ENCODE measurements at regions not wholly inside any gene's neighbourhood (a gene's known extent, or its start where the extent isn't known, plus 50 kb on each side); places are given as distances from the start of the nearest gene placed in this dataset.
"Not testable (repeated sequence)": the region's sequence is repeated elsewhere in the genome, so short reads cannot be mapped to it uniquely, and the experiment has no call there.

DNA sequence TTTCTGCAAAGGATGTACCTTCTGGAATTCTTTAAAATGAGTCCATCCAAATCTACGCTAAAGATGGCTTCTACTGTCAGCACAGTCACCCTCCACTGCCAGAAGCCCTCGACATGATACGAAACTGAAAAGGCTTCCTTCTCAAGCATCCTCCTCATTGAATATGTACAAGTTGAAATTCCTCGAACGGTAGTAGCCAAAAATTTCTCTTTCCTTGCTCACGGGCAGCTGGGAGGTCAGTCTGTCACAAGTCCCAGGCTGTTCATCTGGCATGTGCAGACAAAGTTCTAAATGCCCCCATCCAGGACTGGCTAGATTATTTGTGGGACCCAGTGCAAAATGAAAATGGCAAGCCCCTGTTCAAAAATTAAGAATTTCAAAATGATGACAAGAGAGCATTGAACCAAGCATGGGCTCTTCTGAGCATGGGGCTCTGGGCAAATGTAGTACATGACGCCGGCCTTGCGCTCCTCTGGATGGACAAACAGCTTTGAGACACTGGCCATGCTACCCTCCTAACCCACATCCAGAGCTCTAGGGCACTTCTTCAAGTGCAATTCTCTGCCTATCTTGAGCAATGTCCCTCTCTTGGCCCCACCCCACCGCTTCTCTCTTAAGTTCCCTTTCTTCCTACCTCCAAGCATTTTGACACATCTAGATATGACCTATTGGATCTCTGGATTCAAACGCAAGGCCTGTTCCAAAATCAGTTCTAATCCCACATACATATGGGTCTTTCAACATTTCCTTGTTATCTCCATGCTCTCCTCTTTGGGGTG, 78.9 kb upstream of the FLT1 start:
- no peak for DNase-seq (ENCODE audit: low read depth)

- no peak for DNase-seq (ENCODE audit: low read depth)
These were observed 77.9 kb upstream of the FLT1 start for GRCh38 chr13:28572871-28573270.

DNA sequence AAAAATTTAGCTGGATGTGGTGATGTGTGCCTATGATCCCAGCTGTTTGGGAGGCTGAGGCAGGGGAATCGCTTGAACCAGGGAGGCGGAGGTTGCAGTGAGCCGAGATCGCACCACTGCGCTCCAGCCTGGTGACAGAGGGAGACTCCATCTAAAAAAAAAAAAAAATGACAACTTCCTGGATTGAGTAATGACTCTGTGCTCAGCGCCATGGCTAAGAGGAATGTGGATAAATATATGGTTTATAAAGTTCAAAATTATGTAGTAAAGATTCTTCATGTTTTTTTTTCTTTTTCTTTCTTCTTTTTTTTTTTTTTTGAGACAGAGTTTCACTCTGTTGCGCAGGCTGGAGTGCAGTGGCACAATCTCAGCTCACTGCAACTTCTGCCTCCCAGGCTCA, 75.4 kb upstream of the FLT1 start:
- DNase-seq (ENCODE audit: low read depth), result not testable (repeated sequence)

- DNase-seq (ENCODE audit: low read depth), result no peak
These were observed 75.0 kb upstream of the FLT1 start for GRCh38 chr13:28569886-28570285.

DNA sequence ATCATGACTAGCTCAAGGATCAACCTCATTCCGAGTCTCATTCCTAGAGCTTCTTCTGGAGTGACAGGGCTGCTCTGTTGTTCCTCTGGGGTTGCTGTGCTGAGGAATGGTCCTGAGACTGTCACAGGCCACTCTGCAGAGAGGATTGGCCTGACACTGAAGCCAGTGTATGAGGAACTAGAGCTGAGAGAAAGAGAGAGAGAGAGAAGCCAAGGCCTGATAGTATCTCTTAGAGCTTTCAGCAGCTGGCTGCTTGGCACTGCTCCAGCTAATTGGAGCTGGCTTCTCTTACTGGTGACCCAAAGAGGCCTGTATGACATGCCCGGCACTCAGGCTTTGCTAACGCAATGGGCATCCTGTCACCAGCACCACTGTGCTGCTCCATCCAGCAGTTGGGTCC, 73.4 kb upstream of the FLT1 start:
- DNase-seq (ENCODE audit: low read depth), result peak; percentile 26

DNA sequence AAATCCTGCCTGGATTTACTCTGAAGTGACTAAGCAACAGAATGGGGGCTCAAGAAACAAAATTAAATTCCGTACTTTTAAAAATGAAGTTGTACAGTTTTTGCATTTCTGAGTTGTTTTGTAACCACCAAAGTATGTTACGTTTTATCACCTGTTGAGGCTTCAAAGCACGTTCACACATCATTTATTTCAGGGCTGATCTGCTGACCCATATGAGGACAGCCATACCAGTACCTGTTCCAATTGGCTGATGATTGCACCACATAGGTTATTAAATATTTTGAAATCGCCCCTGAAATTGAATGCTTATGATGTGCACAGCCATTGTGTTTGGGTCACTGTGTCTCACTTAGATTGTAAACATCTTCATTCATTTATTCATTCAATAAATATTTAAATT, 72.0 kb upstream of the FLT1 start:
- DNase-seq (ENCODE audit: low read depth), result no peak

DNA sequence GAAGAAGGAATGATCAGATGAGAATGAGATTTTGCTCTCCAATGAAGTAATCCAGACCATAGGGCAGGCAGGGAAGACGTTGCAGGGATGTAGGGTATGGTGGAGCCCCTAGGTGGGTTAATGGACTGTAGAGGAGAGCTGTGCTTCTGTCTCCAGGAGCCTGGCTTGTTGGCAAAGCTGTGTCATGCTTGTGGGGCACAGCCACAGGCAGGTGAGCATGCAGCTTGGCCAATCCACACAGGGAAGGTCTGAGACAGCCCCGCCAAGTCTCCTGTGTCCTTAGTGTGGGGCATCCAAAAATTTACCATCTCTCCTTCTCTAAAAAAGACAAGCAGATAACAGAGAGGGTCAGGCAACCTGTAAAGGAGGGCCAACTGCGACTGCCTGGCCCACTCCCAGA, 71.4 kb upstream of the FLT1 start:
- DNase-seq (ENCODE audit: low read depth), result no peak

DNA sequence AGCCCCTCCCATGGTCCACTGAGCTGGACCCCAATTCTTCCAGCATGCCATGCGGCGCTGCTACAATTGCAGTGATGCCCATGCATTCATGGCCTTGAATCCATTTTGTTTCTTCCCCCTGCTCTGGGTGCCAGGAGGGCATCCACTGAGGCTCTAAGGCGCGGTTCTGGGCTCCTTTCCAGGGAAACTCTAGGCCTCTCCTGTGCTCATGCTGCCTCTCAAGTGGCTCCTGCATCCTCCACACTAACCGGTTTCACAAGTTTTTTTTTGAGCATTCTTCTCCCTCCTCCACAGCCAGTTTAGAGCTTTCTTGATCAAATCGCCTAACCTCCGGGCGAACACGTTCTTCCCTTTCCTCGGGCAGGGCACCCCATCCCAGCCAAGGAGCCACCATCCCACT, 69.1 kb upstream of the FLT1 start:
- DNase-seq (ENCODE audit: low read depth), result no peak

GRCh38 chr13:28563609-28564008, 68.7 kb upstream of the FLT1 start:
- DNase-seq (ENCODE audit: low read depth), result no peak

- DNase-seq (ENCODE audit: low read depth), result no peak
These were observed 65.7 kb upstream of the FLT1 start for GRCh38 chr13:28560612-28561011.

GRCh38 chr13:28559636-28560259, 64.8 kb upstream of the FLT1 start:
- DNase-seq (ENCODE audit: low read depth), result no peak

DNA sequence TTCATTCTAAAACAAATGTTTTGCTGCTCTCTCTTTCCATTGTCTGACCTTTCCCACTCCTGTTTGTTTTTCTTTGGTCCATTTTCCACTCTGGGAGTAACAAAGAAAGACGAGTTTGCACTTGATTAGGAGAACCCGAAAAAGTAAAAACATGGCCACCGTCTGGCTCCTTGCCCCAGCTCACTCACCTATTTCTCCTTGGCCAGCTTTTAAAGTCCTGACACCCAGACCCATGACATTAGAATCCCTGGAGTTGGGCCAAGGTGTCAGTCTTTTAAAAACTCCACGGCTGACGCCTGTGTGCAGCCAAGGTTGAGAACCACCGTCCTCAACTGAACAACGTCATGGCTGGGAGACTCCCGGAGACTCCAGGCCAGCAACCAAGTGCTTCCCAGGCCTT, 63.6 kb upstream of the FLT1 start:
- peak; percentile 67 for DNase-seq (ENCODE audit: low read depth)

DNA sequence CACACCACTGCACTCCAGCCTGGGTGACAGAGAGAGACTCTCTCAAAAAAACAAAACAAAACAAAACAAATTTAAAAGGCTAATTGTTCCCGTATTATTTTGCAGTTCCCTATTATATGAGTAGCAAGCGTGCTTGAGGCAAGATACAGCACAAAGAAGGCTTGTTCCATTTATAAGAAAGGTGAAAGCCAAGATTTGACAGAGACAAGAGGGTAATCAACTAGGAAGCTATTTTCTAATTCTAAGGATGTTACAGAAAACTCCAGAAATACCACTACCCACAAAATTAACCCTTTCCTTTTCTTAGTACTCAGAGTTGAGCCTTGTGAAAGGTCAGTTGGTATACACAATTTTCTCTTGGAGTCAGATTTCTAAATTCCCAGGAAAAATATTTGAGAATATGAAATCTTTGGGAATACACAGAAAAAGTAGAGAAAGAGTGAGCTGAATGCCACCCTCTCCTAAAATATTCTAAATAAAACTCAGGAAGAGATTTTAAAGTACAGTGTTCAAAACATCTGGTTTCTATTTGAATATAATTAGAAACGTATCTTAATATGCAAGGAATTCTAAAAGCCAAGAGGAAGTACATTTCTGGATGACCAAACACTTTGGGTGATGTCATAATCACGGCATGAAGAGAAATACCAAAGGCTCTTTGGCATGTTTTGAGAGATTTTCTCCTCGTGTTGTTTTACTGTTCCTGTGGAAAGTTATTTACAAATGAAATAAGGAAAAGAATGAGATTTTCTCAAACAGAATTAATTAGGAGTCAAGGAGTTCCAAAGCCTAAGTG, 63.0 kb upstream of the FLT1 start:
- DNase-seq (ENCODE audit: low read depth), result peak; percentile 93

DNA sequence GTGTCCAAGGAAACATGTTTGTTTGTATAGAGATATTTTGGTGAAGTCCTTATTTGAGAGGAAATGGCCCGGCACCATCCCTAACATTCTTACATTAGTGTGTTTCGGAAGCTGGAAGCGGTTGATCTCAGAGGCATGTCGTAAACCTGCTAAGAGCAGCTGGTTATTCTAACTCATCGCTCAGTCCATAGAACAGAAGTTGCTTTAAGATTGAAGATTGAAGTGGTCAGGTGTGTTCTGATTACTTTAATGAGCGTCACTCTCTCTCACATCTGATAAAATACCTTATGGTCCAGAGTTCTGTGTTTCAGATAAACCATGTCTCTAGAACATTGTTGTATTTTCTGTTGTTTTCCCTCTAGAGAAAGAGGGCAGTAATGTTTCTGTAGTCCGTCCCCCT, 60.2 kb upstream of the FLT1 start:
- no peak for DNase-seq (ENCODE audit: low read depth)

DNA sequence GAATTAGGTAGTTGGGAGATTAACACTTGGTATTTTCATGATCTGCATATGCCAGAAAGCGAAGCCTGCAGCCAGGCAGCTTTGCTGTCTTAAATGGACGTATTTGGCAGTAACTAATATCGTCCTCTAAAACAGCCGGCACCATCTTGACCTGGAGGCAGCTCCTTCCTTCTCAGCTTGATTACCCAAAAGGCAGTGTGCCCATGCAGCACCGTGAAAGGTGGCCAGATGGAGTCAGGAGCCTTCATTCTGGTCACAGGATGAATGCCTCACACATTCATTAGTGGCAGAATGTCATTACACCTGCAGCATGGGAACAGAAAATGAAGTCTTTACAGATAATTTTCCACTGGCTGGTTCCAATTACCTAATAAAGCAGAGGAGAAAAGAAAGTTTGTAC, 59.0 kb upstream of the FLT1 start:
- DNase-seq (ENCODE audit: low read depth), result no peak

GRCh38 chr13:28552288-28552687, 57.4 kb upstream of the FLT1 start:
- no peak for DNase-seq (ENCODE audit: low read depth)

DNA sequence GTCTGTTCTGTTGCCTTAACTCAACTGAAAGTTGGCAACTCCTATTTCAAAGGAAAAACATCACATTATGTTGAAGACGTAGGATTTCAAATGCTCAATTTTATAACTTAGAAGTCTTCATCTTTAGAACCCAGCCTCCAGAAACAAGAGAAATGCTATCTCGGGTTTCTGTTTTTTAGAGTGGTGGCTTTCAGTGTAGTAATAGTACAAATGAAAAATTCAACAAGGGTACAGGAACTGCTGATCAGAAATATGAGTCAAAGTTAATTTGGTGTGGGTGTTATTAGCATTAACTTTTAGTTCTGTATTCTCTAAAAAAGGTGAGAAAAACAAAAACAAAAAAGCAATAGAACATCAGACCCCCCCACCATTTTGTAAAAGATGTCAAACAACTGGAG, 56.6 kb upstream of the FLT1 start:
- no peak for DNase-seq (ENCODE audit: low read depth)

GRCh38 chr13:28550721-28551497, 56.0 kb upstream of the FLT1 start:
- DNase-seq (ENCODE audit: low read depth), result no peak

DNA sequence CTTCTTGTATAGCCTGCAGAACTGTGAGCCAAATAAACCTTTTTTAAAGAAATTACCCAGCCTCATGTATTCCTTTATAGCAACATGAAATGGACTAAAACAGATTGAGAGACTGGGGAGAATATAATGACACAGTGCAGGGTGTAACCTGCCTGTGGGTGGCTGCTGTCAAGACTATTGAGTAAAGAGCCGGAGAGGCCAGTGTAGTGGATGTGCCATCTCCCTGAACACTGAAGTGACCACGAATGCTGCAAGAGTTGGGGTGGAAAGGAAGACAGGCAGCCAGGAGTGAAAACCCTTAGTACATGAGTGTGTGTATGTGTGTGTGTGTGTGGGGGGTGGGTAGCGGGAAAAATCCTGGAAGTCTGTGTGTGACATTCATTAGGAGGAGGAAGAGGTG, 55.2 kb upstream of the FLT1 start:
- no peak for DNase-seq (ENCODE audit: low read depth)

GRCh38 chr13:28548872-28549271, 53.9 kb upstream of the FLT1 start:
- DNase-seq (ENCODE audit: low read depth), result peak; percentile 18

DNA sequence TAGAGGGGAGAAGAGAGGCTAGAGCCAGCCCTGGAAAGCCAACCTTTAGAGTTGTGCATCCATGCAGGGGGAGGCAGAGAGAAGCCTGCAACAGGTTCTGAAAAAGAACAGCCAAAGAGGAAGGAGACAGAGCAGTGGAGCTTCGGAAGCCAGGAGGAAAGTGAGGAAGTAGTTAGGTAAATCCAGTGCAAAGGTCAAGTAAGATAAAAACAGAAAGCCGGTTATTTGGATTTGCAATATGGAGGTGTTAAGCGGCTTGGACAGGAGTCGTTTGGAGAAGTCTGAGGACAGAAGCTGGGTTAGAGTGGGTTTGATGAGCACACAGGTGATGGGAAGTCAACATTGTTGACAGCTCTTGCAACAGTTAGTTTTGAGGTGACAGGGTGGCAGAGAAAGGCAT, 53.5 kb upstream of the FLT1 start:
- no peak for DNase-seq (ENCODE audit: low read depth)

- no peak for DNase-seq (ENCODE audit: low read depth)
These were observed 50.8 kb upstream of the FLT1 start for GRCh38 chr13:28545583-28546333.
